GM11168 (cell line): ENCODE measurements at regions not wholly inside any gene's neighbourhood (a gene's known extent, or its start where the extent isn't known, plus 50 kb on each side); places are given as distances from the start of the nearest gene placed in this dataset.
"Not testable (repeated sequence)": the region's sequence is repeated elsewhere in the genome, so short reads cannot be mapped to it uniquely, and the experiment has no call there.

Experiments
- in situ Hi-C: fragments of 300-500 bp; cut with MboI; formaldehyde crosslinking; loops from one replicate; pipeline ENCODE4 v1.12.0; 2022; ENCODE audit warnings: low sequenced_read_pairs; ENCODE audit not compliant: unreplicated experiment

GRCh38 chr10:60627778-60628748 lies 150.2 kb upstream of the CDK1 start:
- in situ Hi-C loops = no loop called here

GRCh38 chr10:60626037-60626436 lies 152.2 kb upstream of the CDK1 start:
- in situ Hi-C loops = no loop called here

- in situ Hi-C loops = no loop called here
These were observed 154.7 kb upstream of the CDK1 start for GRCh38 chr10:60623627-60624026.

GRCh38 chr10:60621018-60621417 lies 157.3 kb upstream of the CDK1 start:
- in situ Hi-C loops = no loop called here

- in situ Hi-C loops = no loop called here
These were observed 159.4 kb upstream of the CDK1 start for GRCh38 chr10:60618861-60619260.

GRCh38 chr10:60615541-60615940 lies 162.7 kb upstream of the CDK1 start:
- in situ Hi-C loops = no loop called here

GRCh38 chr10:60614363-60614762 lies 163.9 kb upstream of the CDK1 start:
- in situ Hi-C loops = no loop called here

GRCh38 chr10:60613434-60613833 lies 164.8 kb upstream of the CDK1 start:
- in situ Hi-C loops = no loop called here

- in situ Hi-C loops = no loop called here
These were observed 167.0 kb upstream of the CDK1 start for GRCh38 chr10:60611291-60611747.

GRCh38 chr10:60607372-60607771 lies 170.9 kb upstream of the CDK1 start:
- in situ Hi-C loops = no loop called here

GRCh38 chr10:60606343-60607080 lies 171.8 kb upstream of the CDK1 start:
- in situ Hi-C loops = no loop called here

- in situ Hi-C loops = no loop called here
These were observed 172.8 kb upstream of the CDK1 start for GRCh38 chr10:60605476-60605875.

GRCh38 chr10:60604342-60604741 lies 173.9 kb upstream of the CDK1 start:
- in situ Hi-C loops = no loop called here

- in situ Hi-C loops = no loop called here
These were observed 180.8 kb upstream of the CDK1 start for GRCh38 chr10:60597513-60597912.

GRCh38 chr10:60595852-60596251 lies 182.4 kb upstream of the CDK1 start:
- in situ Hi-C loops = no loop called here

- in situ Hi-C loops = no loop called here
These were observed 183.7 kb upstream of the CDK1 start for GRCh38 chr10:60594476-60595051.

GRCh38 chr10:60591119-60591518 lies 187.2 kb upstream of the CDK1 start:
- in situ Hi-C loops = no loop called here

- in situ Hi-C loops = no loop called here
These were observed 188.9 kb upstream of the CDK1 start for GRCh38 chr10:60589376-60589775.

- in situ Hi-C loops = not testable (repeated sequence)
These were observed 192.1 kb upstream of the ANK3 start for GRCh38 chr10:60581782-60582181.

GRCh38 chr10:60578217-60578616 lies 188.5 kb upstream of the ANK3 start:
- in situ Hi-C loops = no loop called here
